GM18951 (cell line): ENCODE measurements at regions not wholly inside any gene's neighbourhood (a gene's known extent, or its start where the extent isn't known, plus 50 kb on each side); places are given as distances from the start of the nearest gene placed in this dataset.

ENCODE experiments used
- POLR2A ChIP-seq: IDR thresholded peaks from 4 replicates; pipeline ENCODE4 v1.6.1; 2011; ENCODE audit warnings: mild to moderate bottlenecking; ENCODE audit not compliant: insufficient read length, insufficient read depth; ENCODE audit errors: extremely low read depth
- in situ Hi-C: fragments of 300-500 bp; cut with MboI; formaldehyde crosslinking; loops from one replicate; pipeline ENCODE4 v1.12.0; 2022; ENCODE audit warnings: low sequenced_read_pairs, mixed read lengths, inconsistent platforms; ENCODE audit not compliant: unreplicated experiment

- no peak for TF ChIP-seq POLR2A
- in situ Hi-C loops: no loop called here
Observed at GRCh38 chr2:128451084-128452023, 132.7 kb upstream of the HS6ST1 start.

GRCh38 chr2:128452024-128452411, 133.3 kb upstream of the HS6ST1 start:
- TF ChIP-seq POLR2A: no peak
- in situ Hi-C loops: no loop called here

- TF ChIP-seq POLR2A: no peak
- in situ Hi-C loops: no loop called here
Observed at GRCh38 chr2:128452536-128453530, 134.2 kb upstream of the HS6ST1 start.

DNA sequence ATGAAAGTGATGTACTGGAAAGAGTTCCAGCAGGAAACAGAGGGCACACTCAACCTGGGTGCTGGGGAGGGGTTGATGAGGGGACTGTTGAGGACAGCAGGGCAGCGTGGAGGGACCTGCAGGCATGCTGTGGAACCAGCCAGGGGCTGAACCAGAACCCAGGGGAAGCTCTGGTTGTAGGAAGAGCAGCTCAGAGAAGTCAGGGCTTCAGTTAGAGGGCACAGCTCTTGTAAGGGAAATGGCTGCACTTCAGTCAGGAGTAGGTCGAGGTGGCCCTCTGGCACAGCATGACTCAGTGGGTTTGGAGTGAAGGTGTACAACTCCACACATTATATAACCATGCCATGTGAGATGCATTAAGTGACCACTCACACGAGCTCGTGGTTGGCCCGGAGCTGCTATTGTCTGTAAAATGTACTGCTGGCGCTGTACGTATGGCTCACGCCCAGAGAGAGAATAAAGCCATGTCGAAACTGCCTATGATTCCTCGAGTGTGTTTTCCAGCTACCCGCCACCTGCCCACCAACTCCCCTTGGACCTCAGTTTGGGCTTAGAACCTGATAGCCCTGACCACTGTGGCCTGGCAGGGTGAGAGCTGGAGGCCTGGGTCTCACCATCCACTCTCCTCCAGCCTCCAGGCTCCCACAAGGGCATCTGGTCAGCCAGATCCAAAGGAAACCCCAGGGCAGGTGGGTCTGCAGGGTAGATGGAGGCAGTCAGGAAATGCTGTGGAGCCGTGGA, 136.5 kb upstream of the HS6ST1 start:
- no peak for TF ChIP-seq POLR2A
- in situ Hi-C loops: no loop called here

GRCh38 chr2:128455721-128456050, 137.0 kb upstream of the HS6ST1 start:
- TF ChIP-seq POLR2A: no peak
- in situ Hi-C loops: no loop called here

GRCh38 chr2:128456281-128456680, 137.6 kb upstream of the HS6ST1 start:
- no peak for TF ChIP-seq POLR2A
- in situ Hi-C loops: no loop called here

DNA sequence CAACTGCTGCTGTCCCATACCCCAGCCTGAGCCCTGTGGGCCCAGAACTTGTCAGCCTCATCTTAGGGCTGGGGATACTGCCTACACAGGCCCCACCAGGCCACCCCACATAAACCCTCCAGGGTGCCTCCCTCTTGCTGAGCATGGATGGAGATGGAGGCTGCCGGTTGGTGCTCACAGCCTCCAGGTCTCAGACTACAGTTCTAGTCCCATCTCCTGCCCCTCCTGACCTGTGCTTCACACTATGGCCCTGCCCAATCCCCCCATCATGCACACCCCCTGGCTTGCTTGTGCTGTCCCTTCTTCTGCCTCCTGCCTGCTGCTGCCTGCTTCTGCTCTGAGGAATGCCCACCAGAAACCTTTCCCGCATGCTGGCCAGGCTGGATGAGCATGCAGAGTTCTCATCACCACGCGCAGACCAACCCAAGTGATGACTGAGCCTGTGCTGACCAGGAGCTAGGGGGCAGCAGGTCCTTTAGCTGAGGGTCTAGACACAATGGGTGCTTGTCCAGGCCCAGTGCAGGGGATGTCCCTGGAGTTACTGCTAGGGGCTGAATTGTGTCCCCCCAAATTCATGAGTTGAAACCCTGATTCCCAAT, 138.4 kb upstream of the HS6ST1 start:
- TF ChIP-seq POLR2A: no peak
- in situ Hi-C loops: no loop called here

DNA sequence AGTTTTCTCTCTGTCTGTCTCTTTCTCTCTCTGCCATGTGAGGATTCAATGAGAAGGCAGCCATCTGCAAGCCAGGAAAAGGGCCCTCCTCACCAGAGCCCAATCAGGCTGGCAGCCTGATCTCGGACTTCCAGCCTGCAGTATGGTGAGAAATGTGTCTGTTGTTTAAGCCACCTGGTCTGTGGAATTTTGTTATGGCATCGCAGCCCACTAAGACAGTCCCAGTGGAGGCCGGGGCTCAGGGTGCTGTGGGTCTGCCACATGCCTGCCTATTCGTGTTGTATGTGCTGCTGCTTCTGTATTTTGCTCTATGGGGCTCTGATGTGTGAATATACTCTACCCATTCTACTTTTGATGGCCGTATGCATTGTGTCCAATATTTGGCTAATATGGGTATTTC, 139.0 kb upstream of the HS6ST1 start:
- no peak for TF ChIP-seq POLR2A
- in situ Hi-C loops: no loop called here

- TF ChIP-seq POLR2A: no peak
- in situ Hi-C loops: no loop called here
Observed at GRCh38 chr2:128458505-128458904, 139.8 kb upstream of the HS6ST1 start.

DNA sequence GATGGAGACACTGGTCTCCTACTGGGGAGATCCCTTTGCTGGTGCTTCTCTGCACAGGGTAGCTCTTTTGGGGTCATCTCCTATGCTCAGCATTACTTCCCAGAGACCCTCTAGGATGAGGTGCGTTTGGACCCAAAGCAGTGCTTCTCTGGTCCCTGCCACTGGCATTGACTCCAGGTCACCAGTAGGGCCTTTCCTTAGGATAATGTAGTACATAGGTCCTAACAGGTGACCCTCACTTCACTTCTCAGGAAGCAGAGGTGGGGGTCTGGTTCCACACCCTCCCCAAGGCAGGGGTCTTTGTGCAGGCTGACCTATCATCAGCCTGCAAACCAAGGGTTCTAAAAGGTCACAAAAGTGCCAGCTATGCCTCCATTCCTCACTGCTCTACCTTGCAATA, 145.8 kb upstream of the HS6ST1 start:
- no peak for TF ChIP-seq POLR2A
- in situ Hi-C loops: no loop called here

- in situ Hi-C loops: no loop called here
- TF ChIP-seq POLR2A: no peak
Observed at GRCh38 chr2:128465246-128466170, 146.8 kb upstream of the HS6ST1 start.

DNA sequence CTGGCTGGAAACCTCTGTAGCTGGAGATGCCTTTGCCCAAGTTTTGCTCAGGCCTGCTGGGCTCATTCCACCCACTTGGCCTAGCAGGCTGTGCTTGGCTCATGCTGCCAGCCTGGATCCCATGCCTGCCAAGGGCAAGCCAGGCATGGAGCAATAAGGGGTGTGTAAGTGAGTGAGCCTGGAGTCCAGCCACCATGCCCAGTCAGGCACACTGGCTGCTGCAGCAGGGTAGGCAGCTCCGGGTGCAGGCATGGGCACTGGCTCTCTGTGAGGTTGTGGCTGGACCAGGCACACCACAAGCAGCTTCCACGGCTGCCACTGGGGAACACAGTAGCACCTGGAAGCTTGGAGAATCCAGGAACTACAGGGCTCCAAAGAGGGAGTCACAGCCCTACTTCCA, 147.7 kb upstream of the HS6ST1 start:
- in situ Hi-C loops: no loop called here
- no peak for TF ChIP-seq POLR2A
